ENCODE measurements at regions not wholly inside any gene's neighbourhood (a gene's known extent, or its start where the extent isn't known, plus 50 kb on each side); places are given as distances from the start of the nearest gene placed in this dataset.

DNA sequence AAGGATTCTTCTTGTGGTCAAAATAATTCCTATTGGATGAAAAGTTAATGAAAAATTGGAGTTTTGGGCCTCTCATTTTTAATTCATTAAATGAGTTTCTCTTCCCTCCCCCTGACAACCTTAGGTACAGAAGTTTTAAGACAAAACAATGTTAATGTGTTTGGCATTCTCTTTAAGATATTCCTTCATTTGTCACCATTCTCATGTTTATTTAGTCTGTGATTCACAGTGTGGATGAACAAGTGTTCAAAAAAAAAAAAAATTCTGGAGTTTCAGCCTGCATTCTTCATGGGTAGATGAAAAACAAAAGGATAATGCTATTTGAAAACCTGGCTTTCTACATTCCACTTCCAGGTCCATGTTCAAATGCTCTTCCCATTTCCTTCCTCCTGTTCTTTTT lies 172.6 kb upstream of the LUZP2 start:
- TF ChIP-seq, protein P1, sequence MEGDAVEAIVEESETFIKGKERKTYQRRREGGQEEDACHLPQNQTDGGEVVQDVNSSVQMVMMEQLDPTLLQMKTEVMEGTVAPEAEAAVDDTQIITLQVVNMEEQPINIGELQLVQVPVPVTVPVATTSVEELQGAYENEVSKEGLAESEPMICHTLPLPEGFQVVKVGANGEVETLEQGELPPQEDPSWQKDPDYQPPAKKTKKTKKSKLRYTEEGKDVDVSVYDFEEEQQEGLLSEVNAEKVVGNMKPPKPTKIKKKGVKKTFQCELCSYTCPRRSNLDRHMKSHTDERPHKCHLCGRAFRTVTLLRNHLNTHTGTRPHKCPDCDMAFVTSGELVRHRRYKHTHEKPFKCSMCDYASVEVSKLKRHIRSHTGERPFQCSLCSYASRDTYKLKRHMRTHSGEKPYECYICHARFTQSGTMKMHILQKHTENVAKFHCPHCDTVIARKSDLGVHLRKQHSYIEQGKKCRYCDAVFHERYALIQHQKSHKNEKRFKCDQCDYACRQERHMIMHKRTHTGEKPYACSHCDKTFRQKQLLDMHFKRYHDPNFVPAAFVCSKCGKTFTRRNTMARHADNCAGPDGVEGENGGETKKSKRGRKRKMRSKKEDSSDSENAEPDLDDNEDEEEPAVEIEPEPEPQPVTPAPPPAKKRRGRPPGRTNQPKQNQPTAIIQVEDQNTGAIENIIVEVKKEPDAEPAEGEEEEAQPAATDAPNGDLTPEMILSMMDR (IDR thresholded peaks at IDR 0.05; ENCODE audit: insufficient read depth, low read depth, low read length) = no peak
- DNase-seq (ENCODE audit: low read depth) = no peak

DNA sequence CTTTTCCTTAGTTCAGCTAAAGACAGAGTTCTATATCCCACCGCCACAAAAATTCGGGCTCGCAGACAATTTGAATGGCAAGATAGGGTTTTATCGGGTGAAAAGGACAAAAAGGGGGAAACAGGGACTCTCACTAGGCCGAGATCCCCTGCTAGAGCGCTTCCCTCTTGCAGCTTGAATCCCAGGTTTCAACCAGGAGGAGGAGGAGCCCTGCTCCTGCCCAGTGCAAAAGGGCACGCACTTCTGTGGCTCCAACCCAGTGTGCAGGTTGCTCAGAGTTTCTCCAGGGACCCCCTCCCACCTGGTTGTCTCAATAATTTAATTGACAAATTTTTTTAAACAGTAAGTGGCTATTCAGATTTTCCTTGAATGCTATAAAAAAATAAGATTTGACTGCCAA lies 152.6 kb upstream of the LUZP2 start:
- TF ChIP-seq, protein P1 (IDR thresholded peaks at IDR 0.05; ENCODE audit: insufficient read depth, low read depth, low read length) = no peak
- no peak for DNase-seq (ENCODE audit: low read depth)
- H3K4me3 ChIP-seq (ENCODE audit: low read depth, low read length) = no peak overlapping the region

More for the DNA sequence above, 172.6 kb upstream of the LUZP2 start:
- no peak overlapping the region for H3K4me3 ChIP-seq (ENCODE audit: low read depth, low read length)

DNA sequence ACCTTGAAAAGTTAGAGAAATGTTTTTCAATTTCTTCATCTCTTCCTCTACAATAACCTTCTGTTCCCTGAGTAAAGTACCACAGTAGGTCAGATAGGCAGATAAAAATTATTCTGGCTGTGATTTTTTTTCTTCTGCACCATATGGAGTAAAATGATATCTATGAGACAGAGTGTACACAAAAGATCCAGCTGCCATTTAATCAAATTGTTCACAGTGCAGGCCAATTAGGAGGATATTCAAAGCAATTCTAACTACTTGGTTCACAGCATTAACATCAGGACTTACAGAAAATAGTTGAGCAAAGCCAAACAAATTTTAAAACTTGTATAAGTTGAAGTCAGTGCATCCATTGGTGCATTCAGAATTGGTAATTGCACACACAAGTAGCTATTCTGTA lies 147.9 kb upstream of the LUZP2 start:
- no peak for DNase-seq (ENCODE audit: low read depth)
- TF ChIP-seq, protein P1 (IDR thresholded peaks at IDR 0.05; ENCODE audit: insufficient read depth, low read depth, low read length) = no peak
- no peak overlapping the region for H3K4me3 ChIP-seq (ENCODE audit: low read depth, low read length)

DNA sequence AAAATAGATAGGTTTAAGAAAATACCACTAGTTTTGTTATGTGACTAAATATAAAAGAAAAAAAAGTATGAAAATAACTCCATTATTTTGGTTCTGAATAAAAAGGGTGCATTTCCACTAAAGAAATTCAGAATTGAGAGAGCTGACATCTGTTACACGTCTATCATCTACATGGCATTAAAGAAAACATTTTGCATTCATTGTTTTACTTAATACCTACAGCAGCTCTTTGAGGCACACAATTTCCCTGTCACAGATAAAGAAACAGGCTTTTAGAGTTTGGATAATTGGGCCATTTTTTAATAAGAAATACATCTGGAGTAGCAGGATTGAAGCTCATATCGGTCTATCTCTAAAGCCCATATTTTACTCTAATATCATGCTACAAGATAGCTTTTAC lies 145.7 kb upstream of the LUZP2 start:
- DNase-seq (ENCODE audit: low read depth) = no peak
- TF ChIP-seq, protein P1 (IDR thresholded peaks at IDR 0.05; ENCODE audit: insufficient read depth, low read depth, low read length) = no peak
- no peak overlapping the region for H3K4me3 ChIP-seq (ENCODE audit: low read depth, low read length)

DNA sequence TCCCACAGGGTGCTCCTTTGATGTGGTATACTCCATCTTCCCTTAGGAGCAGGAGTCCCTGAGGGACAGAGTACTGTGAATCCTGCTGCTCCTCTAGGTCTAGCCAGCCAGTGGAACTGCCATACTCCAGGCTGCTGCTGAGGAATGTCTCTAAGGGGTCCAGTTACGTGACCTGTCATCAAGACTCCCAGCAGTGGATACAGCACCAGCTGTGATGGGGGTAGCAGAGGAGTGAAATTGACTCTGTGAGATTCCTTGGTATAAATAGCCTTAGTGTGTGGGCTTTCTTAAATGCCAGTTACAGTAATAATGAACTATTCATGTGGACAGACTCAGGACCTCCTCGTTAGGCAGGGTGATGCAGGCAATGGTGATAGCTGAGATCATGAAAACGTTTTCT lies 140.4 kb upstream of the LUZP2 start:
- no peak for DNase-seq (ENCODE audit: low read depth)
- TF ChIP-seq, protein P1 (IDR thresholded peaks at IDR 0.05; ENCODE audit: insufficient read depth, low read depth, low read length) = no peak
- no peak overlapping the region for H3K4me3 ChIP-seq (ENCODE audit: low read depth, low read length)

DNA sequence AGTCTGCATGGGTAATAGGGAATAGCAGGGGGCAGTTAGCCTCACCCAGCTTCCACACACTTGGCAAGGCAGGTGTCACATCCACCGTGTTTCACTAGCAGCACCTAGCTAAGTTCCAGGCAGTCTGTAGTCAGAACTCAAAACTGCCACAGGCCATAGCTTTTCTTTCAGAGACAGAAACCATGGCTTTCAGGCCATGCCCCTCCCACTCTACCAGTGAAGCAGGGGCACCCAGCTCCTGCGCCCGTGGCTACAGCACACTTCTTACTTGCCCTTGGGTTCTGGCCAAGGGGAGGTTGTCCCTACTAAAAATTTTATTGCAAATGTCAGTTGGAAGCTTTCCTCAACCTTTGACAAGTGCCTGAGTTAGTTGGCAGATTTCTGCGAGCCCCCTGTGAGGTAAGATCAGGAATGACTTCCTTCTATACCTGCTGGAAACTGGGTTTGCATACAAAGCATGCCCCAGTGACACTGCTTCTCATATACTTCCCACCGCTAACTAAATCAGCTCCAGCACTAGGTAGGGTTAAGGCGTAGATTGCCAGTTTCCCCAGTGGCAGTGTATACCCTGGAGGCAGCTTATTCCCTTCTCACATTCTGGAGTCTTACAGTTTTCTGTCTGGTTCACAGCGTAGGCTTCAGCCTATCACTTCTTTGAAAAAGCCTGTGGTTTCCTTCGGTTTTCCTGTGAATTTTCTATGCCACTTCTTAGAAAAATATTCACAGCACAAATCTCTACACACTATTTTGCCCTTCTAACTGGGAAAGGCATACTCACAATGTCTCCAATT lies 139.0 kb upstream of the LUZP2 start:
- no peak overlapping the region for H3K4me3 ChIP-seq (ENCODE audit: low read depth, low read length)
- DNase-seq (ENCODE audit: low read depth) = no peak
- TF ChIP-seq, protein P1 (IDR thresholded peaks at IDR 0.05; ENCODE audit: insufficient read depth, low read depth, low read length) = no peak

DNA sequence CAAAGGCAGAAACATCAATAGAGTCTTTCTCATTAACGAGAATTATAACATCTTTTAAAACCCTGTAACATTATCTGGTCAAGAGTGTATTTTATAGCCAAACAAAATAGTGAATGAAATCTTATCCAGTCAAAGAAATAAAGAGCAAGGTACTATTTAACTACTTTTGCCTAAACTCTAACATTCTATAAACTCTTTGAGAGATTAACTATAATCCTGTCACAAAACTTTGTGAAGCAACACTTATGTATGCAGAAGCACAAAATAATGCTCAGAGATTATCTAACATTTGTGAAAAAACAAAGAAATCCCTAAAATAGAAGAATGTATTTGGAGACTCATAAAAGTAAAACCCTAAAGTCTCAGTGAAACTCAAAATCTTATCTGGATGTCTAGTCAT lies 124.4 kb upstream of the LUZP2 start:
- TF ChIP-seq, protein P1 (IDR thresholded peaks at IDR 0.05; ENCODE audit: insufficient read depth, low read depth, low read length) = no peak
- no peak overlapping the region for H3K4me3 ChIP-seq (ENCODE audit: low read depth, low read length)
- no peak for DNase-seq (ENCODE audit: low read depth)
